Ishikawa (cell line): ENCODE measurements at regions not wholly inside any gene's neighbourhood (a gene's known extent, or its start where the extent isn't known, plus 50 kb on each side); places are given as distances from the start of the nearest gene placed in this dataset.

Source experiments
- CEBPB ChIP-seq: IDR thresholded peaks from 2 replicates; pipeline ENCODE4 v1.6.1; 2012
- CREB1 ChIP-seq: IDR thresholded peaks from 2 replicates; pipeline ENCODE4 v1.6.1; 2012; ENCODE audit warnings: low read depth
- EGR1 ChIP-seq: IDR thresholded peaks from 2 replicates; pipeline ENCODE4 v1.6.1; 2012
- EP300 ChIP-seq: IDR thresholded peaks from 2 replicates; pipeline ENCODE4 v1.6.1; 2012; ENCODE audit warnings: borderline replicate concordance
- FOXM1 ChIP-seq: IDR thresholded peaks from 2 replicates; pipeline ENCODE4 v1.6.1; 2012; ENCODE audit warnings: low read depth, borderline replicate concordance
- NFIC ChIP-seq: IDR thresholded peaks from 2 replicates; pipeline ENCODE4 v1.6.1; 2012
- RAD21 ChIP-seq: IDR thresholded peaks from 2 replicates; pipeline ENCODE4 v1.6.1; 2012; ENCODE audit warnings: low read depth
- TAF1 ChIP-seq: IDR thresholded peaks from 2 replicates; pipeline ENCODE4 v1.6.1; 2012; ENCODE audit warnings: low read depth, mild to moderate bottlenecking
- TCF12 ChIP-seq: IDR thresholded peaks from 2 replicates; pipeline ENCODE4 v1.6.1; 2012; ENCODE audit warnings: low read depth
- TEAD4 ChIP-seq: IDR thresholded peaks from 2 replicates; pipeline ENCODE4 v1.6.1; 2012
- YY1 ChIP-seq: IDR thresholded peaks from 2 replicates; pipeline ENCODE4 v1.6.1; 2012; ENCODE audit warnings: low read depth
- ZBTB7A ChIP-seq: IDR thresholded peaks from 2 replicates; pipeline ENCODE4 v1.6.1; 2012; ENCODE audit warnings: low read depth
- TF ChIP-seq, protein P1 (sequence below): IDR thresholded peaks from 2 replicates; pipeline ENCODE4 v1.6.1; 2012
- TF ChIP-seq, protein P2 (sequence below): IDR thresholded peaks from 2 replicates; pipeline ENCODE4 v1.6.1; 2012
- TF ChIP-seq, protein P3 (sequence below): IDR thresholded peaks from 2 replicates; pipeline ENCODE4 v1.6.1; 2012; ENCODE audit warnings: low read depth, mild to moderate bottlenecking

DNA sequence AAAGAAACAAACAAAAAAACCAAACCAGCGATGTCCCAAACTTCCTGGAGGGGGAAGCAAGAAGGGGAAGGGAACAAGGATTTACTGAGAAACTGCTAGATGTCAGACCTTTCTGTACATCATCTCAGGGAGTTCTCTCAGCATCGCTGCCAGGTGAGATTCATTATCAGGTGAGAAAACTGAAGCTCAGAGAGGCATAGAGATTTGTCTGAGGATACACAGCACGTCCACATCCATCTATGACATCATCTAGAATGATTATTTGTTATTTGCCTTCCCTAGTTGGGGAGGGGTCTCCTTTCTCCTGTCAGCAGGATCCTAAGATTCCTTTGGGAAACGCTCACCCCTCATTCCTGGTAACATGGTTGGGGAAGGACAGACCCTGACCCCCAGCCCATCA is 57.1 kb upstream of the LINGO1 start:
- TF ChIP-seq TCF12 (no peak), FOXM1 (no peak), TEAD4 (no peak), EP300 (no peak), TAF1 (no peak), YY1 (no peak), EGR1 (no peak), CREB1 (no peak), NFIC (no peak), ZBTB7A (no peak), CEBPB (no peak), RAD21 (no peak)
- TF ChIP-seq, protein P1, sequence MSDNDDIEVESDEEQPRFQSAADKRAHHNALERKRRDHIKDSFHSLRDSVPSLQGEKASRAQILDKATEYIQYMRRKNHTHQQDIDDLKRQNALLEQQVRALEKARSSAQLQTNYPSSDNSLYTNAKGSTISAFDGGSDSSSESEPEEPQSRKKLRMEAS = no peak
- TF ChIP-seq, protein P2, sequence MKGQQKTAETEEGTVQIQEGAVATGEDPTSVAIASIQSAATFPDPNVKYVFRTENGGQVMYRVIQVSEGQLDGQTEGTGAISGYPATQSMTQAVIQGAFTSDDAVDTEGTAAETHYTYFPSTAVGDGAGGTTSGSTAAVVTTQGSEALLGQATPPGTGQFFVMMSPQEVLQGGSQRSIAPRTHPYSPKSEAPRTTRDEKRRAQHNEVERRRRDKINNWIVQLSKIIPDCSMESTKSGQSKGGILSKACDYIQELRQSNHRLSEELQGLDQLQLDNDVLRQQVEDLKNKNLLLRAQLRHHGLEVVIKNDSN = no peak
- TF ChIP-seq, protein P3, sequence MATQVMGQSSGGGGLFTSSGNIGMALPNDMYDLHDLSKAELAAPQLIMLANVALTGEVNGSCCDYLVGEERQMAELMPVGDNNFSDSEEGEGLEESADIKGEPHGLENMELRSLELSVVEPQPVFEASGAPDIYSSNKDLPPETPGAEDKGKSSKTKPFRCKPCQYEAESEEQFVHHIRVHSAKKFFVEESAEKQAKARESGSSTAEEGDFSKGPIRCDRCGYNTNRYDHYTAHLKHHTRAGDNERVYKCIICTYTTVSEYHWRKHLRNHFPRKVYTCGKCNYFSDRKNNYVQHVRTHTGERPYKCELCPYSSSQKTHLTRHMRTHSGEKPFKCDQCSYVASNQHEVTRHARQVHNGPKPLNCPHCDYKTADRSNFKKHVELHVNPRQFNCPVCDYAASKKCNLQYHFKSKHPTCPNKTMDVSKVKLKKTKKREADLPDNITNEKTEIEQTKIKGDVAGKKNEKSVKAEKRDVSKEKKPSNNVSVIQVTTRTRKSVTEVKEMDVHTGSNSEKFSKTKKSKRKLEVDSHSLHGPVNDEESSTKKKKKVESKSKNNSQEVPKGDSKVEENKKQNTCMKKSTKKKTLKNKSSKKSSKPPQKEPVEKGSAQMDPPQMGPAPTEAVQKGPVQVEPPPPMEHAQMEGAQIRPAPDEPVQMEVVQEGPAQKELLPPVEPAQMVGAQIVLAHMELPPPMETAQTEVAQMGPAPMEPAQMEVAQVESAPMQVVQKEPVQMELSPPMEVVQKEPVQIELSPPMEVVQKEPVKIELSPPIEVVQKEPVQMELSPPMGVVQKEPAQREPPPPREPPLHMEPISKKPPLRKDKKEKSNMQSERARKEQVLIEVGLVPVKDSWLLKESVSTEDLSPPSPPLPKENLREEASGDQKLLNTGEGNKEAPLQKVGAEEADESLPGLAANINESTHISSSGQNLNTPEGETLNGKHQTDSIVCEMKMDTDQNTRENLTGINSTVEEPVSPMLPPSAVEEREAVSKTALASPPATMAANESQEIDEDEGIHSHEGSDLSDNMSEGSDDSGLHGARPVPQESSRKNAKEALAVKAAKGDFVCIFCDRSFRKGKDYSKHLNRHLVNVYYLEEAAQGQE = no peak

- TF ChIP-seq ZBTB7A (no peak), CEBPB (no peak), CREB1 (no peak), TEAD4 (no peak), EP300 (no peak), YY1 (no peak), TCF12 (no peak)
- TF ChIP-seq, protein P1 = no peak
- TF ChIP-seq, protein P2 = no peak
- TF ChIP-seq, protein P3 = no peak
Observed at GRCh38 chr15:77688693-77689092, 56.0 kb upstream of the LINGO1 start.

DNA sequence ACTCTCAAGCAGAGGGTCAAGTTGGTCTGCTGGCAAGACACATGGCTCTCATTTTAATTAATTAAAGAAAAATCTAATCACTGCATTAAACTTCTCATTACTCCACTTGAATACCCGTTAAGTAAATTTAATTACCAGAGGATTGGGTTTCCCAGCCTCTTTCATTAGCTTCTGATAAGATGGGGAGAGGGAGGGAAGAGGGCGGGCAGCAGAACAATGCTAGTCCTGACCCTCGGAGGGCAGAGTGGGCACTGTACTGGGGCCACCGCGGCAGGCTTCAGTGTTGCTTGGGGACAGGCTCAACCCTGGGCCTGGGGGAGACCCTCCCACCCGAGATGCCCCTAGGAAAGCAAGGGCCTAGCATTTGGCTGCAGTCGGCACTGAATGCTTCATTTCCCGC is 55.6 kb upstream of the LINGO1 start:
- no peak for TF ChIP-seq YY1
- TF ChIP-seq TEAD4 = no peak
- no peak for TF ChIP-seq ZBTB7A
- TF ChIP-seq, protein P1 = no peak
- TF ChIP-seq, protein P3 = no peak
- no peak for TF ChIP-seq TCF12
- TF ChIP-seq EGR1 = no peak
- TF ChIP-seq FOXM1 = no peak
- TF ChIP-seq RAD21 = no peak

- TF ChIP-seq YY1 (no peak), FOXM1 (no peak), NFIC (no peak), TCF12 (no peak), TAF1 (no peak), CEBPB (no peak), EGR1 (no peak), TEAD4 (no peak), CREB1 (no peak), ZBTB7A (no peak), EP300 (no peak), RAD21 (no peak)
- TF ChIP-seq, protein P2 = no peak
- TF ChIP-seq, protein P3 = no peak
- TF ChIP-seq, protein P1 = no peak
Observed at GRCh38 chr15:77685082-77685815, 52.5 kb upstream of the LINGO1 start.
